Fibroblast of pulmonary artery (primary cell): ENCODE measurements at regions not wholly inside any gene's neighbourhood (a gene's known extent, or its start where the extent isn't known, plus 50 kb on each side); places are given as distances from the start of the nearest gene placed in this dataset.

Source experiments
- DNase-seq: peaks from one replicate; pipeline ENCODE4 v3.0.0-alpha.2; 2010; ENCODE audit warnings: low read depth
- H3K4me3 ChIP-seq: replicated peaks from 2 replicates; pipeline ENCODE4 v1.5.1; 2011; ENCODE audit warnings: low read depth, mild to moderate bottlenecking, control low read depth, low read length, moderate library complexity
- CTCF ChIP-seq: IDR thresholded peaks from 2 replicates; pipeline ENCODE4 v1.5.1; 2011; ENCODE audit warnings: mild to moderate bottlenecking, control low read depth, low read length, inconsistent platforms; ENCODE audit errors: missing control alignments

GRCh38 chr11:119533921-119534736, 111.2 kb upstream of the THY1 start:
- peak; percentile 58 for DNase-seq
- TF ChIP-seq CTCF = peak; percentile 86
- H3K4me3 ChIP-seq = no peak overlapping the region

GRCh38 chr11:119533462-119533861, 110.5 kb upstream of the THY1 start:
- no peak for DNase-seq
- TF ChIP-seq CTCF = no peak
- H3K4me3 ChIP-seq = no peak overlapping the region

GRCh38 chr11:119532551-119532950, 109.6 kb upstream of the THY1 start:
- H3K4me3 ChIP-seq = no peak overlapping the region
- DNase-seq = no peak
- no peak for TF ChIP-seq CTCF

- TF ChIP-seq CTCF = no peak
- H3K4me3 ChIP-seq = no peak overlapping the region
- DNase-seq = no peak
Measured at GRCh38 chr11:119531623-119532022, 108.7 kb upstream of the THY1 start.

- no peak for DNase-seq
- no peak for TF ChIP-seq CTCF
- no peak overlapping the region for H3K4me3 ChIP-seq
Measured at GRCh38 chr11:119531056-119531455, 108.1 kb upstream of the THY1 start.

- no peak overlapping the region for H3K4me3 ChIP-seq
Measured at GRCh38 chr11:119530509-119530908, 107.5 kb upstream of the THY1 start.

More at GRCh38 chr11:119530509-119530908, 107.5 kb upstream of the THY1 start:
- TF ChIP-seq CTCF = no peak
- DNase-seq = no peak
